A673 (cell line): ENCODE measurements at regions not wholly inside any gene's neighbourhood (a gene's known extent, or its start where the extent isn't known, plus 50 kb on each side); places are given as distances from the start of the nearest gene placed in this dataset.

Source experiments
- BruUV-seq: library from RNA; stranded (reverse); fragments of 400-500 nt; replicated peaks from 2 replicates; lab custom pipeline; 2021; lab: Mats Ljungman, UMichigan
- CTCF ChIA-PET: fragments of 300-600 bp; sonication (Branson Sonifier 250); formaldehyde crosslinking; loops from one replicate; lab custom pipeline; 2022; ENCODE audit warnings: antibody characterized with exemption; lab: Charles Lee
- POLR2A ChIA-PET: fragments of 300-600 bp; sonication (Branson Sonifier 250); formaldehyde crosslinking; loops from one replicate; lab custom pipeline; 2022; ENCODE audit warnings: antibody characterized with exemption; ENCODE audit not compliant: low non-redundant PET; lab: Charles Lee
- DNase-seq: peaks from one replicate; pipeline ENCODE4 v3.0.0-alpha.2; 2015; ENCODE audit warnings: low spot score
- H3K27ac ChIP-seq: fragments of 200-600 bp; sonication (generic); 2 replicates; pipeline ENCODE4 v1.5.1; 2016; ENCODE audit warnings: mixed run types, low read depth, mild to moderate bottlenecking, mixed read lengths, antibody characterized with exemption, low read length; ENCODE audit not compliant: poor library complexity, severe bottlenecking
- H3K27me3 ChIP-seq: fragments of 200-600 bp; sonication (generic); replicated peaks from 2 replicates; pipeline ENCODE4 v1.6.1; 2017; ENCODE audit warnings: mixed run types, low read depth, mild to moderate bottlenecking, mixed read lengths, antibody characterized with exemption, low read length; ENCODE audit not compliant: insufficient read depth, poor library complexity
- H3K36me3 ChIP-seq: fragments of 200-600 bp; sonication (generic); 2 replicates; pipeline ENCODE4 v1.6.1; 2016; ENCODE audit warnings: mixed run types, mild to moderate bottlenecking, mixed read lengths, antibody characterized with exemption, low read length; ENCODE audit not compliant: insufficient read depth, poor library complexity, severe bottlenecking
- H3K4me1 ChIP-seq: fragments of 200-600 bp; sonication (generic); 2 replicates; pipeline ENCODE4 v1.6.1; 2017; ENCODE audit warnings: mixed run types, mild to moderate bottlenecking, mixed read lengths, antibody characterized with exemption, low read length; ENCODE audit not compliant: insufficient read depth, poor library complexity, severe bottlenecking
- H3K4me3 ChIP-seq: fragments of 200-600 bp; sonication (generic); 2 replicates; pipeline ENCODE4 v1.5.1; 2016; ENCODE audit warnings: low read depth, mixed run types, mild to moderate bottlenecking, mixed read lengths, low read length; ENCODE audit not compliant: poor library complexity, severe bottlenecking
- H3K9me3 ChIP-seq: fragments of 200-600 bp; sonication (generic); 2 replicates; pipeline ENCODE4 v1.6.1; 2016; ENCODE audit warnings: mixed run types, low read depth, mild to moderate bottlenecking, mixed read lengths, antibody characterized with exemption, low read length; ENCODE audit not compliant: poor library complexity, severe bottlenecking
- CTCF ChIP-seq: fragments of 300-800, 200-600 bp; sonication (generic); conservative IDR thresholded peaks from 2 replicates; pipeline ENCODE4 v1.5.1; 2017; ENCODE audit warnings: low read depth, mild to moderate bottlenecking, antibody characterized with exemption, low read length, moderate library complexity, mixed read lengths
- EZH2 ChIP-seq: fragments of 200-600 bp; sonication (generic); IDR thresholded peaks from 2 replicates; pipeline ENCODE4 v1.6.1; 2017; ENCODE audit warnings: borderline replicate concordance, low read depth, mild to moderate bottlenecking, mixed read lengths, antibody characterized with exemption, low read length; ENCODE audit not compliant: poor library complexity, severe bottlenecking
- intact Hi-C: fragments of 100-400 bp; cut with micrococcal nuclease; formaldehyde crosslinking; loops from one replicate; pipeline ENCODE4 v1.10.0; 2022; ENCODE audit not compliant: unreplicated experiment

GRCh38 chr4:24104158-24104565 lies 214.3 kb upstream of the PPARGC1A start:
- ChIA-PET CTCF (no interaction called here), POLR2A (no interaction called here)
- H3K27ac ChIP-seq, result no peak overlapping the region
- intact Hi-C loops, result no loop called here
- no TSS peak for BruUV-seq
- no peaks in the 10 kb centered on the region for H3K36me3 ChIP-seq
- no peaks in the 10 kb centered on the region for H3K4me1 ChIP-seq
- H3K9me3 ChIP-seq, result no peaks in the 10 kb centered on the region
- no peak overlapping the region for H3K4me3 ChIP-seq
- TF ChIP-seq CTCF (no peak), EZH2 (no peak)
- no peak for DNase-seq
- no peaks in the 10 kb centered on the region for H3K27me3 ChIP-seq

GRCh38 chr4:24103434-24104157 lies 213.7 kb upstream of the PPARGC1A start:
- Histone ChIP-seq H3K9me3 (no peaks in the 10 kb centered on the region), H3K4me1 (no peaks in the 10 kb centered on the region), H3K4me3 (no peak overlapping the region), H3K27me3 (no peaks in the 10 kb centered on the region), H3K27ac (no peak overlapping the region), H3K36me3 (no peaks in the 10 kb centered on the region)
- intact Hi-C loops, result no loop called here
- DNase-seq, result no peak
- TF ChIP-seq EZH2 (no peak), CTCF (no peak)
- ChIA-PET POLR2A (no interaction called here), CTCF (no interaction called here)
- BruUV-seq, result no TSS peak

GRCh38 chr4:24102621-24103020 lies 212.8 kb upstream of the PPARGC1A start:
- no peaks in the 10 kb centered on the region for H3K27me3 ChIP-seq
- POLR2A ChIA-PET, result no interaction called here
- H3K4me3 ChIP-seq, result no peak overlapping the region
- BruUV-seq, result no TSS peak
- no peaks in the 10 kb centered on the region for H3K4me1 ChIP-seq
- no peaks in the 10 kb centered on the region for H3K9me3 ChIP-seq
- no peaks in the 10 kb centered on the region for H3K36me3 ChIP-seq
- no peak for DNase-seq
- no peak for TF ChIP-seq CTCF
- TF ChIP-seq EZH2, result no peak
- no peak overlapping the region for H3K27ac ChIP-seq
- intact Hi-C loops, result no loop called here
- CTCF ChIA-PET, result no interaction called here
